ENCODE measurements at regions not wholly inside any gene's neighbourhood (a gene's known extent, or its start where the extent isn't known, plus 50 kb on each side); places are given as distances from the start of the nearest gene placed in this dataset.

DNA sequence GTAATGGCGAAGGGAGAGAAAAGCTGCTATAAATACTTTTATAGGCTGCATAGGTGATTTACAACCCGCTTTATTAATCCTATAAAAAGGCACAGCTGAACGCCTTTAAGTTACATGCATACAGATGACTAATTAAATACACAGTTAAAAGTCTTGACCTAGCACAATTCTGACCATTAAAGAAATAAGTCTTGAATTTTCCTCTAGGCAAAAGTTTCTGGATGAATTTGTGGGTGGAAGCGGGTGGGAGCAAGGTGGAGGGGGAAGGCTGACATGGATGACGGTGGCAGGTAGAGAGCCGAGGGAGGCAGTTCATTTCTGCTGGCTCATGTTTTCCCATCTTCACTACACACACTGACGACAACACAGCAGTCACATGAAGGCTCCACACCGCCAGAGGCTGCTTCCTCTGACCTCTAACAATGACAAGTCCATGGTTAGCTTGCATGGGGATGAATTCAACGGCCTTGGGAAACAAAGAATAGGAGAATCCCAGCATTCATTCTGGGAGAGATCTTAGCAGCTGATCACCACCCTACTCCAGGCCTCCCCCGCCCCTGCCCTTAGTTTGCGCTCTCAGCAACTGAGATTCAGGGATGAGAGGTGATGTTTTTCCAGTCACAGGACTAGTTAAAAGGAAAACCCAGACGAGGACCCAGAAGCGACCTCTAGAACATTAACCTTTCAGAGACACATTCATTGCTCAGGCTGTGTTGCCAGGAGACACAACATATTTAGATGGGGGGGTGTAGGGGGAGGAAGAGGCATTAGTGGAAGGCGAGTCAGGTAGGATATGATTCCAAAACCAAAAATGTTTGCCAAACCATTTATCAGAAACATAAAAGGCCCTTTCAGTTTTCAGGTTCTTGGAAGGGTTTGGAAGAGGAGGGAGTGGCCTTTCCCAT lies 329.3 kb downstream of the PIK3R1 start:
- in situ Hi-C loops (cut with MboI), result no loop called here
- peaks cover 4 to 6% of the 10 kb centered on the region in 2 experiments; a peak in 3 of 5 replicates for H3K4me1 ChIP-seq (replicated peaks in 1 of 2; ENCODE audit: control insufficient read depth in 2 of 2, insufficient read depth in 2 of 2, low read length in 2 of 2)
- peaks cover 9% of the 10 kb centered on the region in 2 experiments for H3K27me3 ChIP-seq (ENCODE audit: control insufficient read depth in 2 of 2, insufficient read depth in 2 of 2, low read length in 2 of 2)
- FAIRE-seq (no peak), ATAC-seq (0 out of 3 replicates have a peak, but pooled peaks have one; percentile 36), DNase-seq (ENCODE audit: extremely low read depth in 1 of 4, low spot score in 3 of 4) (peak in 1 of 4 experiments; percentile 11)
- BruUV-seq (replicated peaks), result no TSS peak
- H2AFZ ChIP-seq (ENCODE audit: low read depth, low read length), result no peak overlapping the region
- TF ChIP-seq, protein P1, sequence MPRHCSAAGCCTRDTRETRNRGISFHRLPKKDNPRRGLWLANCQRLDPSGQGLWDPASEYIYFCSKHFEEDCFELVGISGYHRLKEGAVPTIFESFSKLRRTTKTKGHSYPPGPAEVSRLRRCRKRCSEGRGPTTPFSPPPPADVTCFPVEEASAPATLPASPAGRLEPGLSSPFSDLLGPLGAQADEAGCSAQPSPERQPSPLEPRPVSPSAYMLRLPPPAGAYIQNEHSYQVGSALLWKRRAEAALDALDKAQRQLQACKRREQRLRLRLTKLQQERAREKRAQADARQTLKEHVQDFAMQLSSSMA (CRISPR knock-in tag; IDR thresholded peaks at IDR 0.05), result no peak
- peak; percentile 64 for TF ChIP-seq ZNF316 (IDR thresholded peaks at IDR 0.05)
- no peak for TF ChIP-seq NFRKB (IDR thresholded peaks at IDR 0.05; ENCODE audit: low read depth)
- 0 out of 2 replicates have a peak, but pooled peaks have one; percentile 16 for TF ChIP-seq MAFK (IDR thresholded peaks at IDR 0.05; ENCODE audit: low read length)
- TF ChIP-seq, protein P2, sequence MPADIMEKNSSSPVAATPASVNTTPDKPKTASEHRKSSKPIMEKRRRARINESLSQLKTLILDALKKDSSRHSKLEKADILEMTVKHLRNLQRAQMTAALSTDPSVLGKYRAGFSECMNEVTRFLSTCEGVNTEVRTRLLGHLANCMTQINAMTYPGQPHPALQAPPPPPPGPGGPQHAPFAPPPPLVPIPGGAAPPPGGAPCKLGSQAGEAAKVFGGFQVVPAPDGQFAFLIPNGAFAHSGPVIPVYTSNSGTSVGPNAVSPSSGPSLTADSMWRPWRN (IDR thresholded peaks at IDR 0.05; ENCODE audit: low read depth), result no peak
- TF ChIP-seq, protein P3, sequence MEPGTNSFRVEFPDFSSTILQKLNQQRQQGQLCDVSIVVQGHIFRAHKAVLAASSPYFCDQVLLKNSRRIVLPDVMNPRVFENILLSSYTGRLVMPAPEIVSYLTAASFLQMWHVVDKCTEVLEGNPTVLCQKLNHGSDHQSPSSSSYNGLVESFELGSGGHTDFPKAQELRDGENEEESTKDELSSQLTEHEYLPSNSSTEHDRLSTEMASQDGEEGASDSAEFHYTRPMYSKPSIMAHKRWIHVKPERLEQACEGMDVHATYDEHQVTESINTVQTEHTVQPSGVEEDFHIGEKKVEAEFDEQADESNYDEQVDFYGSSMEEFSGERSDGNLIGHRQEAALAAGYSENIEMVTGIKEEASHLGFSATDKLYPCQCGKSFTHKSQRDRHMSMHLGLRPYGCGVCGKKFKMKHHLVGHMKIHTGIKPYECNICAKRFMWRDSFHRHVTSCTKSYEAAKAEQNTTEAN (CRISPR knock-in tag; IDR thresholded peaks at IDR 0.05), result no peak
- TF ChIP-seq C11orf30 (IDR thresholded peaks at IDR 0.05; ENCODE audit: low read depth), result peak; percentile 64; the same call in 1 of the 2 replicates
- no peak for TF ChIP-seq FOXJ3 (CRISPR knock-in tag; IDR thresholded peaks at IDR 0.05)
- TF ChIP-seq ESRRA (IDR thresholded peaks at IDR 0.05; ENCODE audit: borderline replicate concordance, low read depth), result peak; percentile 60
- TF ChIP-seq TOE1 (IDR thresholded peaks at IDR 0.05; ENCODE audit: borderline replicate concordance), result no peak
- TF ChIP-seq TOE1 (CRISPR knock-in tag; IDR thresholded peaks at IDR 0.05; ENCODE audit: borderline replicate concordance, low read depth), result no peak
- no peak for TF ChIP-seq RBM22 (IDR thresholded peaks at IDR 0.05; ENCODE audit: low read depth, low read length, poor library complexity, severe bottlenecking)
- TF ChIP-seq BACH1 (tag; IDR thresholded peaks at IDR 0.05), result peak; percentile 70; the same call in 1 of the 2 replicates
- no peaks in the 10 kb centered on the region for H4K20me1 ChIP-seq (replicated peaks; ENCODE audit: control insufficient read depth, insufficient read depth, low read length)
- H3K9ac ChIP-seq (ENCODE audit: insufficient read depth in 1 of 2, low read depth in 2 of 2, low read length in 2 of 2), result no peak overlapping the region
- intact Hi-C loops (cut with micrococcal nuclease), result no loop called here
- 3% methylated on average over 13 of the region's 14 CpGs for WGBS (ENCODE audit: insufficient coverage, low coverage, missing lambda C conversion rate)
- no peaks in the 10 kb centered on the region for H3K79me2 ChIP-seq (ENCODE audit: control insufficient read depth, insufficient read depth, low read length)
- H3K4me3 ChIP-seq, result no peak overlapping the region
- ChIA-PET POLR2A (interaction anchor here (0.7 to 0.8 kb wide), 3 partner anchors 15 to 387 kb away, joined by 3 read pairs; no protein-coding TSS in a partner anchor), CTCF (ENCODE audit: low intra/inter-chr PET ratio) (no interaction called here)
- H3K27ac ChIP-seq (ENCODE audit: extremely low read depth, low read depth, low read length), result no peak overlapping the region
- no peaks in the 10 kb centered on the region for H3K36me3 ChIP-seq (ENCODE audit: control insufficient read depth, insufficient read depth, low read length)
- H3K4me2 ChIP-seq (ENCODE audit: insufficient read depth, low read length), result no peak overlapping the region
- H3K9me3 ChIP-seq (replicated peaks; ENCODE audit: control insufficient read depth, insufficient read depth, low read depth, low read length), result no peaks in the 10 kb centered on the region
- no peaks in the 10 kb centered on the region for H3K9me1 ChIP-seq (ENCODE audit: control insufficient read depth, insufficient read depth, low read length)

Data from K562 (cell line).